ENCODE measurements at regions not wholly inside any gene's neighbourhood (a gene's known extent, or its start where the extent isn't known, plus 50 kb on each side); places are given as distances from the start of the nearest gene placed in this dataset.

GRCh38 chr21:38166173-38166535 is 90.6 kb upstream of the KCNJ15 start:
- no peak for TF ChIP-seq CTCF (IDR thresholded peaks at IDR 0.05; ENCODE audit: low read depth, low read length, missing control alignments)
- H3K4me3 ChIP-seq (ENCODE audit: low read depth, low read length) = no peak overlapping the region
- no peak for DNase-seq (ENCODE audit: low read depth)

GRCh38 chr21:38167345-38167744 is 89.4 kb upstream of the KCNJ15 start:
- H3K4me3 ChIP-seq (ENCODE audit: low read depth, low read length) = no peak overlapping the region
- no peak for TF ChIP-seq CTCF (IDR thresholded peaks at IDR 0.05; ENCODE audit: low read depth, low read length, missing control alignments)
- DNase-seq (ENCODE audit: low read depth) = no peak

GRCh38 chr21:38170283-38170682 is 86.5 kb upstream of the KCNJ15 start:
- peak; percentile 51 for TF ChIP-seq CTCF (IDR thresholded peaks at IDR 0.05; ENCODE audit: low read depth, low read length, missing control alignments)
- no peak overlapping the region for H3K4me3 ChIP-seq (ENCODE audit: low read depth, low read length)
- no peak for DNase-seq (ENCODE audit: low read depth)

- DNase-seq (ENCODE audit: low read depth) = no peak
- no peak for TF ChIP-seq CTCF (IDR thresholded peaks at IDR 0.05; ENCODE audit: low read depth, low read length, missing control alignments)
- H3K4me3 ChIP-seq (ENCODE audit: low read depth, low read length) = no peak overlapping the region
These were observed 85.8 kb upstream of the KCNJ15 start for GRCh38 chr21:38170704-38171682.

GRCh38 chr21:38171723-38172344 is 85.0 kb upstream of the KCNJ15 start:
- no peak overlapping the region for H3K4me3 ChIP-seq (ENCODE audit: low read depth, low read length)
- DNase-seq (ENCODE audit: low read depth) = no peak
- no peak for TF ChIP-seq CTCF (IDR thresholded peaks at IDR 0.05; ENCODE audit: low read depth, low read length, missing control alignments)

GRCh38 chr21:38173276-38174035 is 83.3 kb upstream of the KCNJ15 start:
- no peak for TF ChIP-seq CTCF (IDR thresholded peaks at IDR 0.05; ENCODE audit: low read depth, low read length, missing control alignments)
- H3K4me3 ChIP-seq (ENCODE audit: low read depth, low read length) = no peak overlapping the region
- no peak for DNase-seq (ENCODE audit: low read depth)

All from GM12864 (cell line).